ENCODE measurements at regions not wholly inside any gene's neighbourhood (a gene's known extent, or its start where the extent isn't known, plus 50 kb on each side); places are given as distances from the start of the nearest gene placed in this dataset.

- TF ChIP-seq POLR2A (IDR thresholded peaks at IDR 0.05) (no peak), CTCF (IDR thresholded peaks at IDR 0.05) (no peak)
Measured at GRCh38 chr4:126955292-126956183, 677.2 kb upstream of the INTU start.
